Tibial nerve (tissue), 4 donors: ENCODE measurements at regions not wholly inside any gene's neighbourhood (a gene's known extent, or its start where the extent isn't known, plus 50 kb on each side); places are given as distances from the start of the nearest gene placed in this dataset.

Experiments
- DNase-seq, 2 donors: peaks; one replicate each; pipeline ENCODE4 v3.0.0-alpha.2; 2019; ENCODE audit warnings: low spot score in 2 of 2
- H3K27ac ChIP-seq, 4 donors: fragments of 200-600 bp; sonication (generic) in 3 of 4; one replicate each; pipeline ENCODE4 v1.5.1; 2017 to 2019; ENCODE audit warnings: mild to moderate bottlenecking in 1 of 4
- H3K27me3 ChIP-seq, 2 donors: fragments of 200-600 bp; sonication (generic) in 1 of 2; one replicate each; pipeline versions ENCODE4 v1.5.1 to v1.6.0; 2017 to 2019
- H3K36me3 ChIP-seq, 3 donors: fragments of 200-600 bp; sonication (generic); one replicate each; pipeline ENCODE4 v1.5.1; 2018 to 2019
- H3K4me1 ChIP-seq, 4 donors: fragments of 200-600 bp; sonication (generic) in 3 of 4; one replicate each; pipeline ENCODE4 v1.5.1; 2017 to 2019
- H3K4me3 ChIP-seq, 4 donors: fragments of 200-600 bp; sonication (generic) in 3 of 4; one replicate each; pipeline ENCODE4 v1.5.1; 2017 to 2019; ENCODE audit warnings: mild to moderate bottlenecking in 1 of 4, moderate library complexity in 1 of 4
- H3K9me3 ChIP-seq, 4 donors: fragments of 200-600 bp; sonication (generic) in 3 of 4; one replicate each; pipeline ENCODE4 v1.5.1; 2017 to 2019
- CTCF ChIP-seq, 5 experiments: fragments of 200-600 bp in 3 of 5; fragments of 450-650 bp in 2 of 5; sonication (generic) in 3 of 5; IDR thresholded peaks; one replicate each; pipeline ENCODE4 v1.5.1; 2016 to 2019; ENCODE audit warnings: antibody characterized with exemption in 5 of 5, mild to moderate bottlenecking in 3 of 5, moderate library complexity in 2 of 5
- EP300 ChIP-seq, 2 donors: sonication (generic); formaldehyde crosslinking; IDR thresholded peaks; one replicate each; pipeline ENCODE4 v1.6.1; 2017; ENCODE audit warnings: antibody characterized with exemption in 2 of 2, mild to moderate bottlenecking in 1 of 2
- POLR2A ChIP-seq, 2 donors: fragments of 450-650 bp; IDR thresholded peaks; one replicate each; pipeline ENCODE4 v1.6.1; 2017; ENCODE audit warnings: antibody characterized with exemption in 2 of 2, mild to moderate bottlenecking in 2 of 2, moderate library complexity in 2 of 2
- WGBS, 2 donors: methylation state at CpG; one replicate each; pipeline ENCODE4 v1.1.5; 2018; 5-methylcytosine and 5-hydroxymethylcytosine counted together

- DNase-seq: no peak
- Histone ChIP-seq H3K4me3 (no peak overlapping the region), H3K27me3 (no peaks in the 10 kb centered on the region), H3K9me3 (peaks cover 0 to 8% (median 0%) of the 10 kb centered on the region in 4 donors), H3K27ac (no peak overlapping the region), H3K4me1 (no peaks in the 10 kb centered on the region), H3K36me3 (no peaks in the 10 kb centered on the region)
- no peak for TF ChIP-seq POLR2A (IDR thresholded peaks at IDR 0.05)
- no peak for TF ChIP-seq EP300 (IDR thresholded peaks at IDR 0.05)
- TF ChIP-seq CTCF (IDR thresholded peaks at IDR 0.05): no peak
- WGBS, 2 donors: 95 to 98% methylated on average over 1 of the region's 1 CpG
Measured at GRCh38 chr10:83713423-83713822, 425.9 kb upstream of the GHITM start.

- H3K27me3 ChIP-seq: no peaks in the 10 kb centered on the region
- no peak overlapping the region for H3K4me3 ChIP-seq
- WGBS, 2 donors: 74 to 84% methylated on average over 2 of the region's 2 CpGs
- no peak for DNase-seq
- no peaks in the 10 kb centered on the region for H3K4me1 ChIP-seq
- TF ChIP-seq CTCF (IDR thresholded peaks at IDR 0.05): no peak
- no peak for TF ChIP-seq POLR2A (IDR thresholded peaks at IDR 0.05)
- H3K36me3 ChIP-seq: no peaks in the 10 kb centered on the region
- H3K27ac ChIP-seq: no peak overlapping the region
- peaks cover 0 to 8% (median 0%) of the 10 kb centered on the region in 4 donors for H3K9me3 ChIP-seq
Measured at GRCh38 chr10:83723080-83723479, 416.2 kb upstream of the GHITM start.

- DNase-seq: no peak
- 81 to 86% methylated on average over 5 of the region's 5 CpGs for WGBS, 2 donors
- peaks cover 0 to 7% (median 0%) of the 10 kb centered on the region in 4 donors for H3K9me3 ChIP-seq
- no peak overlapping the region for H3K4me3 ChIP-seq
- no peak for TF ChIP-seq POLR2A (IDR thresholded peaks at IDR 0.05)
- TF ChIP-seq EP300 (IDR thresholded peaks at IDR 0.05): no peak
- no peak for TF ChIP-seq CTCF (IDR thresholded peaks at IDR 0.05)
- H3K4me1 ChIP-seq: no peaks in the 10 kb centered on the region
- H3K36me3 ChIP-seq: no peaks in the 10 kb centered on the region
- no peaks in the 10 kb centered on the region for H3K27me3 ChIP-seq
- no peak overlapping the region for H3K27ac ChIP-seq
Measured at GRCh38 chr10:83724471-83725241, 414.7 kb upstream of the GHITM start.

- Histone ChIP-seq H3K27me3 (no peaks in the 10 kb centered on the region), H3K36me3 (no peaks in the 10 kb centered on the region), H3K4me1 (no peaks in the 10 kb centered on the region), H3K4me3 (no peak overlapping the region), H3K27ac (no peak overlapping the region), H3K9me3 (peaks cover 0 to 7% (median 0%) of the 10 kb centered on the region in 4 donors)
- DNase-seq: no peak
- no peak for TF ChIP-seq EP300 (IDR thresholded peaks at IDR 0.05)
- no peak for TF ChIP-seq POLR2A (IDR thresholded peaks at IDR 0.05)
- TF ChIP-seq CTCF (IDR thresholded peaks at IDR 0.05): no peak
- 87 to 95% methylated on average over 1 of the region's 1 CpG for WGBS, 2 donors
Measured at GRCh38 chr10:83725567-83725966, 413.7 kb upstream of the GHITM start.

- no peak overlapping the region for H3K27ac ChIP-seq
- H3K27me3 ChIP-seq: no peaks in the 10 kb centered on the region
- H3K4me1 ChIP-seq: no peaks in the 10 kb centered on the region
- DNase-seq: no peak
- H3K4me3 ChIP-seq: no peak overlapping the region
- no peak for TF ChIP-seq CTCF (IDR thresholded peaks at IDR 0.05)
- H3K36me3 ChIP-seq: no peaks in the 10 kb centered on the region
- H3K9me3 ChIP-seq: peaks cover 0 to 24% (median 10%) of the 10 kb centered on the region in 4 donors
Measured at GRCh38 chr10:83734278-83734677, 405.0 kb upstream of the GHITM start.
